ENCODE measurements at regions not wholly inside any gene's neighbourhood (a gene's known extent, or its start where the extent isn't known, plus 50 kb on each side); places are given as distances from the start of the nearest gene placed in this dataset.

DNA sequence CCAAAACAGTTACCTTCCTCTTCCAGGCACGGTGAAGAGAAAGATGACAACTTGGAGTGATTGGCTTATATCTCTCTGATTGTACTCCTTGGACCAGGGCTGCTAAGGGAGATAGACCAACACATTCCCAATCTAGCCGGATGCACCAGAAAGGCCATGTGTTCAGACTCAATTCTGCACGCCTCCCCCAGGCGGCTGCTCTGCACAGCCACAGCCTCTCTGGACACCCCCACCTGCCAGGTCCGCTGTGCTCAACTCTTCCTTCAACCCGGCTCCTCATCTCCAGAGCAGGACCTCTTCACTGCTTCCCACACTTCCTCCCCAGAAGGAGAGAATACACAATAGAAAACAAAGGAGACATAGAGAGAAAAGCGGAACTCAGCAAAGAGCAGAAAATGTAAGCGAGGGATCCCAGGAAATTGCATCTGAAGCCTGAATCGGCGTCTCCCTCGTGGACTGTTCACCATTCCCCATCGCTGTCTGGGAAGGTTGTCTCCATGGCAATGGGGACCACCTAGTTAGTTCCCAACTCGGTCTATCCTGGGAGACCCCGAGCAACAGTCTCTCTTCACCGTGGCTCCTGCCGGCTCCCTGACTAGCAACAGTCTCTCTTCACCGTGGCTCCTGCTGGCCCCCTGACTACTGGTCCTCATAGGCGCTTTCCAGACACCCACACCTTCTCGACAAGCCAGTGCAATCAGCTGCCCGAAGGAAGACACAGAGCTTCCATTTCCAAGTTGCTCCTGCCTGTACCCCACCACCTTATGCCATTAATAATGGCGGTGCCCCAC, 361.7 kb upstream of the MYT1L start:
- intact Hi-C loops (cut with DNase I, micrococcal nuclease) = no loop called here
- ATAC-seq (no peak), DNase-seq (no peak)
- Histone ChIP-seq H3K9me3 (no peaks in the 10 kb centered on the region), H3K36me3 (ENCODE audit: low read depth) (no peaks in the 10 kb centered on the region), H3K4me3 (no peak overlapping the region), H3K4me1 (ENCODE audit: low read depth) (no peaks in the 10 kb centered on the region)
- TF ChIP-seq, protein P1, sequence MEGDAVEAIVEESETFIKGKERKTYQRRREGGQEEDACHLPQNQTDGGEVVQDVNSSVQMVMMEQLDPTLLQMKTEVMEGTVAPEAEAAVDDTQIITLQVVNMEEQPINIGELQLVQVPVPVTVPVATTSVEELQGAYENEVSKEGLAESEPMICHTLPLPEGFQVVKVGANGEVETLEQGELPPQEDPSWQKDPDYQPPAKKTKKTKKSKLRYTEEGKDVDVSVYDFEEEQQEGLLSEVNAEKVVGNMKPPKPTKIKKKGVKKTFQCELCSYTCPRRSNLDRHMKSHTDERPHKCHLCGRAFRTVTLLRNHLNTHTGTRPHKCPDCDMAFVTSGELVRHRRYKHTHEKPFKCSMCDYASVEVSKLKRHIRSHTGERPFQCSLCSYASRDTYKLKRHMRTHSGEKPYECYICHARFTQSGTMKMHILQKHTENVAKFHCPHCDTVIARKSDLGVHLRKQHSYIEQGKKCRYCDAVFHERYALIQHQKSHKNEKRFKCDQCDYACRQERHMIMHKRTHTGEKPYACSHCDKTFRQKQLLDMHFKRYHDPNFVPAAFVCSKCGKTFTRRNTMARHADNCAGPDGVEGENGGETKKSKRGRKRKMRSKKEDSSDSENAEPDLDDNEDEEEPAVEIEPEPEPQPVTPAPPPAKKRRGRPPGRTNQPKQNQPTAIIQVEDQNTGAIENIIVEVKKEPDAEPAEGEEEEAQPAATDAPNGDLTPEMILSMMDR (IDR thresholded peaks at IDR 0.05) = no peak

DNA sequence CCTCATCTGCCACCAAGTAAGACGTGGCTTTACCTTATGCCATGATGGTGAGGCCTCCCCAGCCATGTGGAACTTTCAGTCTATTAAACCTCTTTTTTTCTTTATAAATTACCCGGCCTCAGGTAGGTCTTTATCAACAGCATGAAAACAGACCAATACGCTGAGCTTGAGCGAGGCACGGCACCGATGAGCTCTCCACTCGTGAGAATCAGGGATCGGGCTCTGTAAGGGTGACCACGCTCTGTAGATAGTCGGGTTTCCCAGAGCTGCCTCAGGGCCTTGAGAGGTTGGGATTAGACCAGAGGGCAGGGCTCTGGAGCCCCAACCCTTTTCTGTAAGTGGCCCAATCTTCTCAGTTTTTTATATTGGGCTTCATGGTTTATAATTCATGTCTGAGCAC, 360.3 kb upstream of the MYT1L start:
- no peak for DNase-seq

DNA sequence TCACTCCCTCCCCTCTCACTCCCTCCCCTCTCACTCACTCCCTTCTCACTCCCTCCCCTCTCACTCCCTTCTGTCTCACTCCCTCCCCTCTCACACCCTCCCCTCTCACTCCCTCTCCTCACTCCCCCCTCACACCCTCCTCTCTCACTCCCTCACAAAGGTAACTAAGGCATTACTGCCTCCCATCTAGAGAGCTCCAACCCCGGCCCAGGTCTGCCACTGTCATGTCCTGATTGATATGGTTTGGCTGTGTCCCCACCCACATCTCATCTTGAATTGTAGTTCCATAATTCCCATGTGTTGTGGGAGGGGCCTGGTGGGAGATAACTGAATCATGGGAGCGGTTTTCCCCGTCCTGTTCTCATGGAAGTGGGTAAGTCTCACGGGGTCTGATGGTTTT, 359.9 kb upstream of the MYT1L start:
- ATAC-seq (no peak), DNase-seq (no peak)
- H3K4me1 ChIP-seq (ENCODE audit: low read depth) = no peaks in the 10 kb centered on the region
- no peaks in the 10 kb centered on the region for H3K36me3 ChIP-seq (ENCODE audit: low read depth)
- intact Hi-C loops (cut with DNase I, micrococcal nuclease) = no loop called here
- TF ChIP-seq, protein P1 (IDR thresholded peaks at IDR 0.05) = no peak
- no peak overlapping the region for H3K4me3 ChIP-seq
- H3K9me3 ChIP-seq = no peaks in the 10 kb centered on the region

More for the DNA sequence above, 360.3 kb upstream of the MYT1L start:
- intact Hi-C loops (cut with DNase I, micrococcal nuclease) = no loop called here
- H3K9me3 ChIP-seq = no peaks in the 10 kb centered on the region
- H3K4me3 ChIP-seq = no peak overlapping the region
- H3K4me1 ChIP-seq (ENCODE audit: low read depth) = no peaks in the 10 kb centered on the region
- no peak for ATAC-seq
- H3K36me3 ChIP-seq (ENCODE audit: low read depth) = no peaks in the 10 kb centered on the region
- TF ChIP-seq, protein P1 (IDR thresholded peaks at IDR 0.05) = no peak

DNA sequence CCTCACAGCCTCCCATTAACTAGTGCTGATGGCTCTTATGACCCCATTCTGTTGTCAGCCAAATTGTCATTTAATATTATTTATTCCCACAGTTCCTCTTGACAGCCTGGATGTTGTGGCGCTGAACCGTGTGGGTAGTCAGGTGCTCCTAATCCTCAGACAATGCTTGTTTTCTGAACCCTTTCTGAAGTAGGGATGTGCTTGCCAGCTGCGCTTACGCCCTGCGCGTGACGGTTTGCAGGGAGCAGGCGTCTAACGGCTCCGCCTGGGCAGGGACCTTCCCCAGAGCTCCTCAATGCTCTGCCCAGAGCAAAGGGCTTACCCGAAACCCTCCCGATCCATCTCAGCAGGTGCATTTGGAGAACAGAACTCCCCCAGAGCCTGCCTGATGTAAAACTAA, 358.2 kb upstream of the MYT1L start:
- Histone ChIP-seq H3K4me3 (no peak overlapping the region), H3K4me1 (ENCODE audit: low read depth) (no peaks in the 10 kb centered on the region), H3K9me3 (no peaks in the 10 kb centered on the region), H3K36me3 (ENCODE audit: low read depth) (no peaks in the 10 kb centered on the region)
- TF ChIP-seq, protein P1 (IDR thresholded peaks at IDR 0.05) = no peak
- intact Hi-C loops (cut with DNase I, micrococcal nuclease) = no loop called here
- no peak for DNase-seq
- no peak for ATAC-seq

DNA sequence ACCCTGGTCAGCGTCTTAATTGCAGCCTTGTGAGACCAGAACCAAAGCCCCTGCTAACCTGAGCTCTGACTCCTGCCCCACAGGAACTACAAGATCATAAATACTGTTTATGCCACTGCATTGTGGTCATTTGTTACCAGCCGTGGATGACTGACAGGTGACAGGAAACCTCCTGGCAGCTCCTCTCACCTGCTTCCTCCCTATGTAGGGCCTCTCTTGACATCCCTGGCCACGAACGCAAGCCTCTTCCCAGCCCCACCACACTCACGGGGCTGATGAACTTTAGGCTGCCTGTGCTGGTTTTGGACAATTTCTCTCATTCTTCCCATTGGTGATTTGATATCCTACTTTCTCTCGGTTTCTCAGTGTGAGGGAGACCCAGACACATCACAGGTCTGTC, 357.2 kb upstream of the MYT1L start:
- no peak for ATAC-seq
- Histone ChIP-seq H3K4me3 (no peak overlapping the region), H3K9me3 (no peaks in the 10 kb centered on the region), H3K4me1 (ENCODE audit: low read depth) (no peaks in the 10 kb centered on the region), H3K36me3 (ENCODE audit: low read depth) (no peaks in the 10 kb centered on the region)
- intact Hi-C loops (cut with DNase I, micrococcal nuclease) = no loop called here
- TF ChIP-seq, protein P1 (IDR thresholded peaks at IDR 0.05) = no peak
- no peak for DNase-seq

All from mucosa of descending colon (tissue), 3 donors.